Gastroesophageal sphincter (tissue), 4 donors: ENCODE measurements at regions not wholly inside any gene's neighbourhood (a gene's known extent, or its start where the extent isn't known, plus 50 kb on each side); places are given as distances from the start of the nearest gene placed in this dataset.

ENCODE experiments used
- ATAC-seq: fragments of 150-250 bp; one replicate; pipeline ENCODE4 v1.9.1; 2016; ENCODE audit warnings: mild to moderate bottlenecking, moderate library complexity
- H3K27ac ChIP-seq, 4 donors: fragments of 200-600 bp; sonication (generic) in 3 of 4; 1 replicate in 3 of 4; 2 replicates in 1 of 4; pipeline ENCODE4 v1.5.1; 2016 to 2019
- H3K27me3 ChIP-seq: fragments of 200-600 bp; sonication (generic); one replicate; pipeline ENCODE4 v1.5.1; 2019
- H3K36me3 ChIP-seq, 2 donors: fragments of 200-600 bp; sonication (generic); one replicate each; pipeline ENCODE4 v1.5.1; 2019; ENCODE audit warnings: control low read depth in 1 of 2
- H3K4me1 ChIP-seq, 3 donors: fragments of 200-600 bp; sonication (generic); 1 replicate in 2 of 3; 2 replicates in 1 of 3; pipeline ENCODE4 v1.5.1; 2016 to 2019; ENCODE audit warnings: control low read depth in 2 of 3
- H3K4me3 ChIP-seq, 2 donors: fragments of 200-600 bp; sonication (generic); one replicate each; pipeline ENCODE4 v1.5.1; 2019; ENCODE audit warnings: mild to moderate bottlenecking in 1 of 2, moderate library complexity in 1 of 2
- H3K9me3 ChIP-seq, 3 donors: fragments of 200-600 bp; sonication (generic); one replicate each; pipeline ENCODE4 v1.5.1; 2017 to 2019; ENCODE audit warnings: control low read depth in 2 of 3
- CTCF ChIP-seq, 4 experiments: fragments of 200-600 bp in 2 of 4; fragments of 450-650 bp in 2 of 4; sonication (generic) in 1 of 4; IDR thresholded peaks; one replicate each; pipeline ENCODE4 v1.5.1; 2017 to 2019; ENCODE audit warnings: antibody characterized with exemption in 4 of 4, mild to moderate bottlenecking in 2 of 4, moderate library complexity in 2 of 4
- EP300 ChIP-seq: sonication (generic); formaldehyde crosslinking; IDR thresholded peaks from one replicate; pipeline ENCODE4 v1.6.1; 2017; ENCODE audit warnings: antibody characterized with exemption, mild to moderate bottlenecking
- POLR2A ChIP-seq, 2 donors: fragments of 450-650 bp; IDR thresholded peaks; one replicate each; pipeline ENCODE4 v1.6.1; 2017; ENCODE audit warnings: antibody characterized with exemption in 2 of 2, mild to moderate bottlenecking in 2 of 2, moderate library complexity in 1 of 2
- POLR2AphosphoS5 ChIP-seq: sonication (generic); formaldehyde crosslinking; IDR thresholded peaks from one replicate; pipeline ENCODE4 v1.6.1; 2017; ENCODE audit warnings: antibody characterized with exemption
- WGBS, 2 donors: methylation state at CpG; one replicate each; pipeline ENCODE4 v1.1.5; 2018; ENCODE audit warnings: low coverage in 1 of 2; 5-methylcytosine and 5-hydroxymethylcytosine counted together

- Histone ChIP-seq H3K36me3 (no peaks in the 10 kb centered on the region), H3K4me3 (no peak overlapping the region), H3K27ac (no peak overlapping the region), H3K9me3 (no peaks in the 10 kb centered on the region), H3K27me3 (no peaks in the 10 kb centered on the region), H3K4me1 (no peaks in the 10 kb centered on the region)
- no peak for ATAC-seq
- TF ChIP-seq POLR2AphosphoS5, result no peak
- TF ChIP-seq POLR2A (IDR thresholded peaks at IDR 0.05), result no peak
- no peak for TF ChIP-seq EP300
- no peak for TF ChIP-seq CTCF (IDR thresholded peaks at IDR 0.05)
- 76 to 100% methylated on average over 1 to 10 of the region's 10 CpGs for WGBS, 2 donors
Observed at GRCh38 chr10:31099664-31100063, 68.0 kb upstream of the ZNF438 start.

GRCh38 chr10:31100115-31100601 lies 68.5 kb upstream of the ZNF438 start:
- no peaks in the 10 kb centered on the region for H3K9me3 ChIP-seq
- 100% methylated on average over 1 of the region's 1 CpG for WGBS, 2 donors

GRCh38 chr10:31100662-31101061 lies 69.0 kb upstream of the ZNF438 start:
- Histone ChIP-seq H3K4me3 (no peak overlapping the region), H3K9me3 (no peaks in the 10 kb centered on the region), H3K27me3 (no peaks in the 10 kb centered on the region), H3K4me1 (no peaks in the 10 kb centered on the region), H3K27ac (no peak overlapping the region), H3K36me3 (no peaks in the 10 kb centered on the region)
- ATAC-seq, result no peak
- TF ChIP-seq POLR2AphosphoS5 (no peak), EP300 (no peak), POLR2A (IDR thresholded peaks at IDR 0.05) (no peak)
- 92 to 94% methylated on average over 2 to 8 of the region's 8 CpGs for WGBS, 2 donors

More at GRCh38 chr10:31100115-31100601, 68.5 kb upstream of the ZNF438 start:
- no peak for ATAC-seq
- Histone ChIP-seq H3K4me1 (no peaks in the 10 kb centered on the region), H3K36me3 (no peaks in the 10 kb centered on the region), H3K27me3 (no peaks in the 10 kb centered on the region), H3K27ac (no peak overlapping the region), H3K4me3 (no peak overlapping the region)
- TF ChIP-seq POLR2AphosphoS5, result no peak
- no peak for TF ChIP-seq CTCF (IDR thresholded peaks at IDR 0.05)
- no peak for TF ChIP-seq EP300
- no peak for TF ChIP-seq POLR2A (IDR thresholded peaks at IDR 0.05)

GRCh38 chr10:31101123-31101522 lies 69.5 kb upstream of the ZNF438 start:
- TF ChIP-seq CTCF (IDR thresholded peaks at IDR 0.05), result no peak
- TF ChIP-seq POLR2A (IDR thresholded peaks at IDR 0.05), result no peak
- no peak for TF ChIP-seq EP300
- TF ChIP-seq POLR2AphosphoS5, result no peak
- Histone ChIP-seq H3K27ac (no peak overlapping the region), H3K4me3 (no peak overlapping the region), H3K36me3 (no peaks in the 10 kb centered on the region), H3K27me3 (no peaks in the 10 kb centered on the region), H3K4me1 (no peaks in the 10 kb centered on the region), H3K9me3 (no peaks in the 10 kb centered on the region)
- no peak for ATAC-seq
- 59 to 79% methylated on average over 4 of the region's 4 CpGs for WGBS, 2 donors

- TF ChIP-seq EP300 (no peak), POLR2A (IDR thresholded peaks at IDR 0.05) (no peak), CTCF (IDR thresholded peaks at IDR 0.05) (no peak), POLR2AphosphoS5 (no peak)
- Histone ChIP-seq H3K27ac (no peak overlapping the region), H3K4me3 (no peak overlapping the region), H3K36me3 (no peaks in the 10 kb centered on the region), H3K4me1 (no peaks in the 10 kb centered on the region), H3K27me3 (no peaks in the 10 kb centered on the region), H3K9me3 (no peaks in the 10 kb centered on the region)
- no peak for ATAC-seq
- 60% methylated on average over 1 of the region's 2 CpGs; no CpG with 5 or more reads in 1 of the 2 donors for WGBS, 2 donors
Observed at GRCh38 chr10:31102421-31102820, 70.8 kb upstream of the ZNF438 start.
